ENCODE measurements at regions not wholly inside any gene's neighbourhood (a gene's known extent, or its start where the extent isn't known, plus 50 kb on each side); places are given as distances from the start of the nearest gene placed in this dataset.

DNA sequence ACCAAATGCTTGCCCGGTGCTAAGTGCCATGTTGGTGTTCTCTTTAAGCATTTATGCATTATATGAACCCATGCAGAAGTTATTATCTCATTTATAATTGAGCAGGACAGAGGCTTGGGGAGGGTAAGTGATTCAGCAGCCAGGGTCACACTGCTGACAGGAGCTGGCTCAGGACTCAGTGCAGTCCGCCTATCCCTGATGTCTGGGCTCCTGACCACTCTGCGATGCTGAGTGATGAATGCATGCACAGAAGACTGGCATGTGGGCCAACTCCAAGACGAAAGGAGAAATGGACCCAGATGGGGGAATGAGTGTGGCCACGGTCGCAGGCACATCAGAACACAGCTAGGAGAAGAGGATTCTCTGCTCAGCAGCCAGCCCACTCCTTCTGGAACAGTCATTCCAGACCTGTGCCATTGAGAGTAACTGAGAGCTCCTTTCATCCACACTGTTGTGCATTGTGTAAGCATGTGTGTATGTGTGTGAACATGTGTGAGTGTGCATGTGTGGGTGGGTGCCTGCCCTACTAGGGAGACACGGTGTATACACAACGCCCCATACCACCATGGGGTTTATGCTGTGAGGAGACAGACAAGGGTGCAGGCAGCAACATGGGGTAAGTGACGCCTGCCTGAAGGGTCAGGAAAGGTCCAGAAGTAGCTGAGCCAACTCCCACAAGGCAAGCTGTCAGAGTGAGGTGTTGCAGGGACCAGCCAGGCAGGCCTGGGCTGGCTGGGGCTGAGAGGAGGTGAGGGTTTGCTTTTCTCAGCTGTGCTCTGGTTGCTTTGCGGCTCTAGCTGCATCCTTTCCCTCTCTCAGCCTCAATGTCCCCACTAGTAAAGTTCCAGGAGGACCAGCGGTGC, 97.8 kb upstream of the PMEPA1 start:
- POLR2A ChIA-PET = no interaction called here
- Histone ChIP-seq H3K4me1 (ENCODE audit: control insufficient read depth, insufficient read depth, low read length) (no peaks in the 10 kb centered on the region), H2AFZ (ENCODE audit: control insufficient read depth, low read depth, low read length) (no peak overlapping the region), H3K79me2 (ENCODE audit: control insufficient read depth, insufficient read depth, low read length) (no peaks in the 10 kb centered on the region), H3K27me3 (replicated peaks in 1 of 2; ENCODE audit: control insufficient read depth in 2 of 2, insufficient read depth in 2 of 2, low read length in 1 of 2) (peaks cover 0 to 4% of the 10 kb centered on the region in 2 experiments; a peak in 2 of 4 replicates), H3K9ac (ENCODE audit: control insufficient read depth, insufficient read depth, low read length) (no peak overlapping the region), H4K20me1 (ENCODE audit: control insufficient read depth, insufficient read depth) (no peaks in the 10 kb centered on the region), H3K27ac (ENCODE audit: control insufficient read depth, insufficient read depth) (no peak overlapping the region), H3K4me2 (ENCODE audit: control insufficient read depth, insufficient read depth) (no peak overlapping the region), H3K36me3 (ENCODE audit: control insufficient read depth in 2 of 2, insufficient read depth in 2 of 2, low read length in 1 of 2) (no peaks in the 10 kb centered on the region; a peak in 1 of 4 replicates), H3K4me3 (no peak overlapping the region), H3K9me3 (replicated peaks; ENCODE audit: control insufficient read depth, insufficient read depth, low read length) (no peaks in the 10 kb centered on the region)
- RAD21 ChIA-PET (ENCODE audit: unreplicated experiment) = no interaction called here
- CTCF ChIA-PET = no interaction called here
- ATAC-seq (no peak), FAIRE-seq (no peak), DNase-seq (ENCODE audit: low read depth, low spot score) (no peak)
- in situ Hi-C loops (cut with MboI) (no loop called here), intact Hi-C loops (cut with micrococcal nuclease; ENCODE audit: unreplicated experiment) (no loop called here)
- SMC1A ChIA-PET (ENCODE audit: uncharacterized antibody, unreplicated experiment) = no interaction called here
- TF ChIP-seq SMARCA5 (IDR thresholded peaks at IDR 0.05) (no peak), BMI1 (IDR thresholded peaks at IDR 0.05; ENCODE audit: borderline replicate concordance) (no peak), FOXK2 (IDR thresholded peaks at IDR 0.05) (no peak)
- 10% methylated on average over 11 of the region's 11 CpGs for WGBS (ENCODE audit: insufficient coverage, insufficient replicate concordance, low lambda C conversion rate, missing lambda C conversion rate)
- no TSS peak for BruUV-seq (replicated peaks)

DNA sequence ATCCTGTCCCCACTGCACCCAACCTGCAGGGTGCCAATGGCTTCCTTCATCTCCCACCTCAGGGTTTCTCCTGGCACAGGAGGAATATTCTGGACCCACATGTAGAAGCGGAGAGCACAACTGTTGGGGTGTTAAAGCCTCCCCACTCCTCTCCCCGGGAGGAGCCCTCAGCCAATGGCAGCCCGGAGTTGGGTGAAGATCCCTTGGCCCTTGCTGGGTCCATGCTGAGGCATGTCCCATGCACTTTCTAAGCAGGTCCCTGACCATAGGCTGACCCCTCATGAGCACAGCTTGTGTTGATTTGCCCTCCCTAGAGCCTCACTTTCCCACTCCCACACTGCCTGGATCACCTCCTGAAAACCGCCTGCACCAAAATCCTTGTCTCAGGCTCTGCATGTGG, 97.2 kb upstream of the PMEPA1 start:
- Histone ChIP-seq H3K27ac (ENCODE audit: control insufficient read depth, insufficient read depth) (no peak overlapping the region), H3K36me3 (ENCODE audit: control insufficient read depth in 2 of 2, insufficient read depth in 2 of 2, low read length in 1 of 2) (no peaks in the 10 kb centered on the region; a peak in 1 of 4 replicates), H3K9ac (ENCODE audit: control insufficient read depth, insufficient read depth, low read length) (no peak overlapping the region), H3K9me3 (replicated peaks; ENCODE audit: control insufficient read depth, insufficient read depth, low read length) (no peaks in the 10 kb centered on the region), H4K20me1 (ENCODE audit: control insufficient read depth, insufficient read depth) (no peaks in the 10 kb centered on the region), H3K4me1 (ENCODE audit: control insufficient read depth, insufficient read depth, low read length) (no peaks in the 10 kb centered on the region), H2AFZ (ENCODE audit: control insufficient read depth, low read depth, low read length) (no peak overlapping the region), H3K4me2 (ENCODE audit: control insufficient read depth, insufficient read depth) (no peak overlapping the region), H3K27me3 (replicated peaks in 1 of 2; ENCODE audit: control insufficient read depth in 2 of 2, insufficient read depth in 2 of 2, low read length in 1 of 2) (peaks cover 0 to 4% of the 10 kb centered on the region in 2 experiments; a peak in 2 of 4 replicates), H3K79me2 (ENCODE audit: control insufficient read depth, insufficient read depth, low read length) (no peaks in the 10 kb centered on the region), H3K4me3 (no peak overlapping the region)
- no peak for DNase-seq (ENCODE audit: low read depth, low spot score)
- intact Hi-C loops (cut with micrococcal nuclease; ENCODE audit: unreplicated experiment) (no loop called here), in situ Hi-C loops (cut with MboI) (no loop called here)
- no peak for FAIRE-seq
- BruUV-seq (replicated peaks) = no TSS peak
- POLR2A ChIA-PET = no interaction called here
- SMC1A ChIA-PET (ENCODE audit: uncharacterized antibody, unreplicated experiment) = no interaction called here
- RAD21 ChIA-PET (ENCODE audit: unreplicated experiment) = no interaction called here
- CTCF ChIA-PET = no interaction called here
- ATAC-seq = no peak
- 33% methylated on average over 4 of the region's 4 CpGs for WGBS (ENCODE audit: insufficient coverage, insufficient replicate concordance, low lambda C conversion rate, missing lambda C conversion rate)
- TF ChIP-seq IRF4 (IDR thresholded peaks at IDR 0.05; ENCODE audit: low read depth, low read length) (no peak), TCF7 (IDR thresholded peaks at IDR 0.05; ENCODE audit: borderline replicate concordance) (no peak), NFXL1 (IDR thresholded peaks at IDR 0.05; ENCODE audit: borderline replicate concordance) (no peak), CHD4 (IDR thresholded peaks at IDR 0.05) (no peak), DPF2 (IDR thresholded peaks at IDR 0.05) (no peak), ESRRA (IDR thresholded peaks at IDR 0.05; ENCODE audit: low read length) (no peak), SRF (IDR thresholded peaks at IDR 0.05; ENCODE audit: low read depth in 2 of 2, low read length in 2 of 2) (no peak), ZNF274 (IDR thresholded peaks at IDR 0.05; ENCODE audit: insufficient read depth, insufficient read length) (no peak), IKZF1 (conservative IDR thresholded peaks at IDR 0.05) (no peak), NBN (IDR thresholded peaks at IDR 0.05) (no peak)
- TF ChIP-seq, protein P1, sequence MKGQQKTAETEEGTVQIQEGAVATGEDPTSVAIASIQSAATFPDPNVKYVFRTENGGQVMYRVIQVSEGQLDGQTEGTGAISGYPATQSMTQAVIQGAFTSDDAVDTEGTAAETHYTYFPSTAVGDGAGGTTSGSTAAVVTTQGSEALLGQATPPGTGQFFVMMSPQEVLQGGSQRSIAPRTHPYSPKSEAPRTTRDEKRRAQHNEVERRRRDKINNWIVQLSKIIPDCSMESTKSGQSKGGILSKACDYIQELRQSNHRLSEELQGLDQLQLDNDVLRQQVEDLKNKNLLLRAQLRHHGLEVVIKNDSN (IDR thresholded peaks at IDR 0.05; ENCODE audit: borderline replicate concordance, extremely low read length, insufficient read depth, low read depth, low read length) = no peak
- TF ChIP-seq, protein P2, sequence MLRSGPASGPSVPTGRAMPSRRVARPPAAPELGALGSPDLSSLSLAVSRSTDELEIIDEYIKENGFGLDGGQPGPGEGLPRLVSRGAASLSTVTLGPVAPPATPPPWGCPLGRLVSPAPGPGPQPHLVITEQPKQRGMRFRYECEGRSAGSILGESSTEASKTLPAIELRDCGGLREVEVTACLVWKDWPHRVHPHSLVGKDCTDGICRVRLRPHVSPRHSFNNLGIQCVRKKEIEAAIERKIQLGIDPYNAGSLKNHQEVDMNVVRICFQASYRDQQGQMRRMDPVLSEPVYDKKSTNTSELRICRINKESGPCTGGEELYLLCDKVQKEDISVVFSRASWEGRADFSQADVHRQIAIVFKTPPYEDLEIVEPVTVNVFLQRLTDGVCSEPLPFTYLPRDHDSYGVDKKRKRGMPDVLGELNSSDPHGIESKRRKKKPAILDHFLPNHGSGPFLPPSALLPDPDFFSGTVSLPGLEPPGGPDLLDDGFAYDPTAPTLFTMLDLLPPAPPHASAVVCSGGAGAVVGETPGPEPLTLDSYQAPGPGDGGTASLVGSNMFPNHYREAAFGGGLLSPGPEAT (IDR thresholded peaks at IDR 0.05; ENCODE audit: low read depth) = no peak
- TF ChIP-seq, protein P3, sequence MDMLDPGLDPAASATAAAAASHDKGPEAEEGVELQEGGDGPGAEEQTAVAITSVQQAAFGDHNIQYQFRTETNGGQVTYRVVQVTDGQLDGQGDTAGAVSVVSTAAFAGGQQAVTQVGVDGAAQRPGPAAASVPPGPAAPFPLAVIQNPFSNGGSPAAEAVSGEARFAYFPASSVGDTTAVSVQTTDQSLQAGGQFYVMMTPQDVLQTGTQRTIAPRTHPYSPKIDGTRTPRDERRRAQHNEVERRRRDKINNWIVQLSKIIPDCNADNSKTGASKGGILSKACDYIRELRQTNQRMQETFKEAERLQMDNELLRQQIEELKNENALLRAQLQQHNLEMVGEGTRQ (IDR thresholded peaks at IDR 0.05; ENCODE audit: borderline replicate concordance, low read depth, low read length) = no peak

Measured in GM12878 (cell line).